PFSK-1 (cell line): ENCODE measurements at regions not wholly inside any gene's neighbourhood (a gene's known extent, or its start where the extent isn't known, plus 50 kb on each side); places are given as distances from the start of the nearest gene placed in this dataset.

Source experiments
- FOXP2 ChIP-seq: optimal IDR thresholded peaks from 2 replicates; pipeline ENCODE3; 2011; ENCODE audit warnings: borderline replicate concordance, control low read depth, inconsistent platforms; ENCODE audit not compliant: insufficient read depth; ENCODE audit errors: extremely low read length, extremely low read depth
- POLR2AphosphoS5 ChIP-seq: IDR thresholded peaks from 2 replicates; pipeline ENCODE4 v1.6.1; 2012; ENCODE audit warnings: low read depth, mild to moderate bottlenecking, control low read depth, low read length, moderate library complexity
- REST ChIP-seq, 2 experiments: IDR thresholded peaks; 2 replicates each; pipeline versions ENCODE4 v1.6.1 to v1.8.0; 2011 to 2012; ENCODE audit warnings: low read depth in 2 of 2, low read length in 2 of 2, control low read depth in 1 of 2, inconsistent platforms in 1 of 2, mild to moderate bottlenecking in 1 of 2, moderate library complexity in 1 of 2; ENCODE audit not compliant: insufficient read depth in 1 of 2
- SIN3A ChIP-seq: IDR thresholded peaks from 2 replicates; pipeline ENCODE4 v1.6.1; 2012; ENCODE audit warnings: mild to moderate bottlenecking, low read length, moderate library complexity, borderline replicate concordance; ENCODE audit not compliant: insufficient read depth
- TAF1 ChIP-seq: IDR thresholded peaks from 2 replicates; pipeline ENCODE4 v1.6.1; 2012; ENCODE audit warnings: low read length, control low read depth, borderline replicate concordance; ENCODE audit not compliant: insufficient read depth

DNA sequence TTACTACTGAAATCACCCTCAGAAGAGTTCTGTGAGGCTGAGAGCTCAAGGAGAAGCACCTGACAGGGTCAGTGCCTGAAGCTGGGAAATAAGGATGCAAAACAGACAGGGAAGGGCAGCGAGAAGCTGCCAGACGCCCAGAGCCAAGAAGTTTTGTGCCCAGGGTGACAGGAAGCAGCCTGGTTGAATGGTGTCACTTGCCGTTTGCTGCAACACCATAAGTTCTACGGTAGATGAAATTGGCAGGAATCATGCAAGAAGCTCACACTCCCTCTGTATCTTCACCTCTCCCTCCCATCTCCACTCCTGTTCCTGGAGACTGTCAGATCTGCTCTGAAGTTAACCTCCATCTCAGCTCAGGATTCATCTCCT lies 117.0 kb upstream of the SLC14A2 start:
- TF ChIP-seq TAF1, result no peak
- no peak for TF ChIP-seq POLR2AphosphoS5
- no peak for TF ChIP-seq FOXP2
- TF ChIP-seq REST (IDR thresholded peaks at IDR 0.05; ENCODE audit: insufficient read depth in 1 of 2, low read depth in 2 of 2, low read length in 2 of 2), result no peak
- TF ChIP-seq SIN3A, result no peak

- TF ChIP-seq REST (IDR thresholded peaks at IDR 0.05; ENCODE audit: insufficient read depth in 1 of 2, low read depth in 2 of 2, low read length in 2 of 2) (no peak), TAF1 (no peak), FOXP2 (no peak), POLR2AphosphoS5 (no peak), SIN3A (no peak)
Observed at GRCh38 chr18:45503990-45504389, 111.3 kb upstream of the SLC14A2 start.

DNA sequence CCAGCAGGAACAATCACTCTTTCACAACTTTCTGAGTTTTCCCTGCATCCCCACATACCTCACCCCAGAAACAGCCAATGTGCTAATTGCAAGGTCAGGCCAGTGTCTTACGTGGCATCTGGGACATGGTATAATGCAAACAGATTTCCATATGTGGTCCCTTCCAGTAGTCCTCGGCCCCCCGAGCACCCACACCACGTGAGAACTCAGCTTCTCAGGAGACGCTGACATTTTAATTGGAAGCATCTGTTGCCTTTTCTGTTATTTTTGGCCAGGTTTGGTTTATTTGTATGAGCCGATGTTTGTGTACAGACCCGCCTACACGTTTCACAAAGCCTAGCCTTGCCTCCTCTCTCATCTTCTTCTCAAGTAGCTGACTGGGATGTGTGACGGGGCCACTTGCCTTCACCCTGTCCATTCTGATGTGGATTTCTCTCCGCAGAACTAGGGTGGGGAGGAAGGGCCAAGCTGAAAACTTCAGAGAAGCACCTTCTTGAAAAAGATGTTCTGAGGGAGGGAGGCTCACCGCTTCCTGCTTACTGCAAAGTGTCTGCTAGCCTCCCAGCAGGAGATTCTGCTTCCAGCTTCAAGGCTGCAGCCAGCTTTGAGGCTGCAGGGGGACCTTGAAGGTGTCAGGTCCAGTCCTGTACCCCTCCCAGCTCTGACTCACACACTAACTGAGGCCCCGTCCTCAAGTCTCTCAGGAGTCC lies 109.6 kb upstream of the SLC14A2 start:
- TF ChIP-seq TAF1, result no peak
- TF ChIP-seq FOXP2, result no peak
- no peak for TF ChIP-seq SIN3A
- TF ChIP-seq REST (IDR thresholded peaks at IDR 0.05; ENCODE audit: insufficient read depth in 1 of 2, low read depth in 2 of 2, low read length in 2 of 2), result no peak
- TF ChIP-seq POLR2AphosphoS5, result no peak

- TF ChIP-seq REST (IDR thresholded peaks at IDR 0.05; ENCODE audit: insufficient read depth in 1 of 2, low read depth in 2 of 2, low read length in 2 of 2) (no peak), TAF1 (no peak)
Observed at GRCh38 chr18:45506951-45507350, 108.3 kb upstream of the SLC14A2 start.

GRCh38 chr18:45509535-45509934 lies 105.7 kb upstream of the SLC14A2 start:
- TF ChIP-seq SIN3A (no peak), TAF1 (no peak), REST (IDR thresholded peaks at IDR 0.05; ENCODE audit: insufficient read depth in 1 of 2, low read depth in 2 of 2, low read length in 2 of 2) (no peak), POLR2AphosphoS5 (no peak), FOXP2 (no peak)
